GM12878 (cell line): ENCODE measurements at regions not wholly inside any gene's neighbourhood (a gene's known extent, or its start where the extent isn't known, plus 50 kb on each side); places are given as distances from the start of the nearest gene placed in this dataset.

Experiments used
- GABPA ChIP-seq: IDR thresholded peaks from 2 replicates; pipeline ENCODE4 v1.6.1; 2014; ENCODE audit warnings: antibody characterized with exemption, low read depth, mild to moderate bottlenecking, inconsistent platforms
- RCOR1 ChIP-seq: conservative IDR thresholded peaks from 2 replicates; pipeline ENCODE4 v1.6.1; 2012; ENCODE audit warnings: low read depth, low read length, improper control_type of control experiment
- SIX5 ChIP-seq: IDR thresholded peaks from 2 replicates; pipeline ENCODE4 v1.6.1; 2011; ENCODE audit warnings: mild to moderate bottlenecking, low read depth, low read length, moderate library complexity; ENCODE audit not compliant: severe bottlenecking

DNA sequence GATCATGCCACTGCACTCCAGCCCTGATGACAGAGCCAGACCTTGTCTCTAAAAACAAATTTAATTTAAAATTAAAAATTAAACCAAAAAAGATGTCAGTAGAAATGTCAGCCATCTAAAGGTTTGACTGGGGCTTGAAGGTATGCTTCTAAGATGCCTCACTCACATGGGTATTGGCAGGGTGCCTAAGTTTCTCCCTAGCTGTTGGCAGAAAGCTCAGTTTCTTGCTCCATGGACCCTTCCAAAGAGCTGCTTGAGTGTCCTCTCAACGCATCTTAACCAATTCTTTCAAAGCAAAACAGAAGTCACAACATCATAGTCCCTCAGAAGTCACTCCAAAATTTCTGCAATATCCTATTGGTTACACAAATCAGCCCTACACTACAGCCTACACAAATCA, 231.0 kb upstream of the ADGRL2 start:
- TF ChIP-seq SIX5 (no peak), GABPA (no peak), RCOR1 (no peak)
